HG02885 (cell line): ENCODE measurements at regions not wholly inside any gene's neighbourhood (a gene's known extent, or its start where the extent isn't known, plus 50 kb on each side); places are given as distances from the start of the nearest gene placed in this dataset.

Experiments used
- ATAC-seq: cut with Tn5 transposase; IDR thresholded peaks from one replicate; pipeline ENCODE4 v1.9.1; 2021; ENCODE audit warnings: mild to moderate bottlenecking; ENCODE audit not compliant: unreplicated experiment, poor library complexity

GRCh38 chr11:120034176-120034875, 103.6 kb downstream of the TRIM29 start:
- no peak for ATAC-seq

DNA sequence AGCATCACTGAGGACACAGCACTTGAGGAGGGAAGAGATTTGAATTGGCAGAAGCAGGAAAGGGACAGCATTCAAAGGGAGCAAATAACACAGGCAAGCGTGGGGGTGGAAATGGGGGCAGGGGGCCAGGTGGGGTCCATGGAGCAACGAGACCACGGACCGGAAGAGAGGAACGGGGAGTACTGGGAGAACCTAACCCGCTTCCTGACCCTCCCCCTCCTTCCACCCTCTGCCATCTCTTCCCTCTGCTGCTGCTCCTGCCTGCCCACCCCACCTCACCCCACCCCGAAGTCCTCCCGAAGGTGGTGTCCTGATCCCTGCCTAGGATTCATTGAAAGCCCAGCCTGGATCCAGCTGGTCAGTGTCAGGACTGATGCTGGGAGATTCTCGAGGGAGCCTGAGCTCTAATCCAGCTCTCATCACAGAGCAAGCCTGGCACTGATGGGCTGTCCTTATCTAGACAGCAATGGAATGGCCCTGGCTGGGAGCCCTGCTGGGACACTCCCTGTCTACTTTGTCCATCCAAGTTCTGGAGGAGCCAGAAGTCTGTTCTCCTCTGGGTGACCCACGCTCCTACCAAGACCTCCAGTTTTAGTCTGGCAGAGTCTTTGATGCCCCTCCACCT, 105.0 kb downstream of the TRIM29 start:
- no peak for ATAC-seq

- ATAC-seq = no peak
These were observed 106.0 kb downstream of the TRIM29 start for GRCh38 chr11:120031612-120032600.

DNA sequence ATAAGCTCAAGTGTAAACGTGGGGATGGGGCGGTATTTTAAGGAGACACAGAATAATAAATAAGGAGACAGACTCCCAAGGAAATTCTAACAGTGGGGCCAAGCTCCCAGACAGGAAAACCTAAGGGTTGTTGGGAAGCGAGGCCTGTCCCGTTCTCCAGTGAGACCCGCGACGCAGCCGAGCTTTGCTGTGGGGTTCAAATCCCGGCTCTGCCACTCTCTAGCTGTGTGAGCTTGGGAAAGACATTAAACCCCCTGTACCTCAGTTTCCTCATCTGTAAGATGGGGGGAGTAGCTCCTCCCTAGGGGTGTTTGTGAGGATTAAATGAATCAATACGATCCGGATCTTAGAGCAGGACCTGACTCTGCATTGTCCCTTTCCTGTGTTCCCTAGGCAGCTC, 106.8 kb downstream of the TRIM29 start:
- ATAC-seq = no peak

DNA sequence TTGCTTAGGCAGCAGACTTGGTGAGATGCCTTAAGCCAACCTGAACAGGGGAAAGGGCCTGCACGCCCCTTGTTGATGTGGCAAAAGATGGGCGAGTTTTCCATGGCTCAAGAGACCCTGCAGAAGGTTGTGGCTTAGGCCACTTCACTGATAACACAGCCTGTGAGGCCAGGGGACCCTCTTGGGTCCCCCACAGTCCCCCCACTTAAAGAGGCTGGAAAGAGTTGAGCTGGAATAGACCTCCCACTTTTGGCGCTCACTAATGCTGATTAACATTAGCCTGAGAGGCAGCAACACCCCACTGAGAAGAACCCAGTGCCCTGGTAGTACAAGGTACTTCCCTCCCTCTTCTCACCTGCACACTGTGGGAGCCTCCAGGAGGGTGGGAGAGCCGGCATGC, 107.5 kb downstream of the TRIM29 start:
- ATAC-seq = no peak

- ATAC-seq = no peak
These were observed 108.6 kb downstream of the TRIM29 start for GRCh38 chr11:120029321-120029720.

DNA sequence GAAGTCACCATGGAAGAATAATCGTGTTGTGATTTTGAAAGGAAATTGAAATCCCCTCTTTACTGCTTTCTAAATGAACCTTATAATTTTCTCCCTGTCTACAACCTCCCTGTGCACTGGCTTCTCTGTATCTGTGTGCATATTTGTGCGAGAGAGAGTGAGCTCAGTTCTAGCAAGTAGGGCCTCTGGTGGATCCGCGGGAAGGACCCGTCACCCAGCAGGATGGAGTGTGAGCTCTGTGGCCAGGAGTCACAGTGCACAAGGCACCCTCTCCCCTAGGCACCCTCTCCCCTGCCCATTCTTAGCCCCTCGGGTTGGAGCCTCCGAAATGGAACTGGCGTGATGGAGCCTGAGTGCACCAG, 109.0 kb downstream of the TRIM29 start:
- ATAC-seq = no peak

- ATAC-seq = no peak
These were observed 109.6 kb downstream of the TRIM29 start for GRCh38 chr11:120028181-120028896.

DNA sequence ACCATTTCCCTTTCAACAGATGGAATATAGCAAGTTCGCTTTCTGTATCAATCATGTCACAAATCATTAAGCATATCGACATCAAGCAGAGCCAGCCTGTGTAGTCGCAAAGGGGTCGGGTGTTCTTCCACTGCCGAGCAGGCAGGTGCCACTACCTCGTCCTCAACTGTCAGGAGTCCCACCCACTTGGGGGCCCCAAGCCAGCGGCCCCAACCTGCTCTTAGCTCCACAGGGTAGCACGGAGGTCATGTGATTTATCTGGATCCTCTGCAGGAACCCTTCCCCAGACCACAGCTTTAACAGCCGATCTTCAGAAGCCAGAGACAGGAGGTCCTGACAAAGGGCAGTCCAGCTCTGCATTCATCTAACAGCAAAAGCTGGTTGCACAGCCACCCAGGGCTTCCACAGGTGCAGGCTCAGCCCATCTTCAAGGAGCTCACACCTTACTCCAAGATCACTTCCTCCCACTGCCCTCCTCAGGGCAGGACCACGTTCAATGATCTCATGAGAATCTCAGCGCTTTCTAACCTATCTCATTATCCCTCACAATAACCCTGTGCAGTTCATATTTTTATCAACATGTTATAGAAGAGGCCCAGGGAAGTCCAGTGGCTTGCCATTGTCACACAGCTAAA, 110.2 kb downstream of the TRIM29 start:
- no peak for ATAC-seq

DNA sequence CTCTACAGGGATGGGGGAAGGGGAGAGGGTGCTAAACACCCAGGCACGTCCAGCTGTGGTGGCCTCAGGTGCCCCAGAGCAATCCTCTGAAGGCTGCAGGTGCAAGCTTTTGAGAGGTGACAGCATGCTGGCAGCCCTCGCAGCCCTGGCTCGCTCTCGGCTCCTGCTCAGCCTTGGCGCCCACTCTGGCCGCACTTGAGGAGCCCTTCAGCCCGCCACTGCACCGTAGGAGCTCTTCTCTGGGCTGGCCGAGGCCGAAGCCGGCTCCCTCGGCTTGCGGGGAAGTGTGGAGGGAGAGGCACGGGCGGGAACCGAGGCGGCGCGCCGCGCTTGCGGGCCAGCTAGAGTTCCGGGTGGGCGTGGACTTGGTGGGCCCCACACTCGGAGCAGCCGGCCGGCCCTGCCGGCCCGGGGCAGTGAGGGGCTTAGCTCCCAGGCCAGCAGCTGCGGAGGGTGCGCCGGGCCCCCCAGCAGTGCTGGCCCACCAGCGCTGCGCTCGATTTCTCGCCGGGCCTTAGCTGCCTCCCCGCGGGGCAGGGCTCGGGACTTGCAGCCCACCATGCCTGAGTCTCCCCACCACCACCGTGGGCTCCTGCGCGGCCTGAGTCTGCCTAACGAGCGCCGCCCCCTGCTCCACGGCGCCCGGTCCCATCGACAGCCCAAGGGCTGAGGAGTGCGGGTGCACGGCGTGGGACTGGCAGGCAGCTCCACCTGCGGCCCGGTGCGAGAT, 112.1 kb downstream of the TRIM29 start:
- ATAC-seq = no peak

GRCh38 chr11:120024586-120024985, 113.3 kb downstream of the TRIM29 start:
- no peak for ATAC-seq

DNA sequence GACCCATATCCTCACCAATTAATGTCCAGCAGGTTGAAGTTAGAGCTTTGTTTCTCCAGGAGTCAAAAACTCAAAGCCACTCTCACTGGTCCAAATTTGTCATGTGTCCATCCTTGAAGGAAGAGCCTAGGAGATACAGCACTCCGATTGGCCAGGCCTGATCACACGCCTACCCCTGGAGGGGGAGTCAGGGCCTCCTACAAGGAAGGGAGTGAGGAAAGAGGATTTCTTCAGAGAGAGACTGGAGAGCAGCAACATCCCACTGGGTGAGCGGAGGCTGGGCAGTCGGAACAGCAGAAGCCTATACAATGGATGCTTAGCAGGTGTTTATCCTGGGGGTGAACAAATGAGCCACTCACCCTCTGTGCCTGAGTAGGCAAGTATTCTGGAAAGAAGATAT, 113.9 kb downstream of the TRIM29 start:
- ATAC-seq = no peak

GRCh38 chr11:120023551-120023950, 114.4 kb downstream of the TRIM29 start:
- no peak for ATAC-seq

GRCh38 chr11:120023120-120023519, 114.8 kb downstream of the TRIM29 start:
- no peak for ATAC-seq

DNA sequence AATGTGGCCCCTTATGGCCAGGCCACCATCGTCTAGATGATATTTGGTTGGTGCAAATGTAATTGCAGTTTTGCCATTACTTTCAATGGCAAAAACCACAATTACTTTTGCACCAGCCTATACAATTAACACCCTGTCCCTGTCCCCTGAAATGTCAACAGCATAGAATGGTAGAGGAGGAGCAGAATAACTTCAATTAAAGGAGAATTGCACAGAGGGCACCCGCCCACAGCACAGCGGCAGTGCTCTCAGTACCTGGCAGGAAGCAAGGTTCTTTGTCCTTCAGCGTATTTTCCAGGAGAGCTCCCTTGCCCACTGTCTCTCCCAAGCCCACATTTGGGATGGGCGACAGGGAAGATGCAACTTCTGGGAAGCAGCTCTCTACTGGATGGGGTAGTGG, 115.3 kb downstream of the TRIM29 start:
- ATAC-seq = no peak

DNA sequence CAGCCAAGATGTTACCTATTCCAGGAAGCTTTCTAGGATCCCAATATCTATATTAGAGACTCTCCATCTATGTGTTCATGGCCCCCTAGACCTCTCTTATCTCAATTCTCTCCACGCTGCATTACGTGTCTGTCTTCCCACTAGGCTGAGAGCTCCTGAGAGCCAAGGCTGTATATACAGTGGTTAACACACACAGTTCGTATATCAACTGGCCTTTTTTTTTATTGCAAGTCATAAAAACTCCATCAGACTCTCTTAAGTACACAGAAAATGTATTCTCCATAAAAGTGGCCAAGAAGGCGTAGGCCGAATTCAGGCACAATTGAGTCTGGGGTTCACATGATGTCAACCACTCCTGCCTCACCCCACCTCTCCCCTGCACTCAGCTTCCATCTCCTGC, 115.9 kb downstream of the TRIM29 start:
- no peak for ATAC-seq

DNA sequence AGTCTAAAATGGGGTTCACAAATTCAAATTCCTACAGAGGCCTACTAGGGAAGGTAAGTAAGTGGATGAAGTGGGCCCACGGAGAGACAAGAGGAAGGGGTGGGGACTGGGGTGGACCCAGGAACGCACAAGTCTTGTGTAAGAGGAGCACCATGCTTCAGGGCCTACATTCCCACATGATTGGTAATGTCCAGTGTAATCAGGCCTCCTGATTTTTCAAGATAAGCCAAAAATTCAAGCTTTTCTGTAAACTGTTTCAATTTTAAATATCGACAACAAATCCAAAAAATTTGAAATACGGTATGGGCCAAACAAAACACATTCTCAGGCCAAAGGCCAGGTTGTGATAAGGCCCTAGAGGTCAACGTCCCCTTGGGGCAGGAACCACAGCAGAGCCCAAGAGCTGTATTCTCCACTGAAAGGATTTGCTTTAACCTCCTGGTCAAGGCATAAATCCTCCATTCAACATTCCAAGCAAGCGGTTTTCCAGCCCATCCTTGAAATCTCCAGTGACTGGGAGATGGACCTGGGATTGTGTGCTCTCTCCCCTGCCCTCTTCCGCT, 116.4 kb downstream of the TRIM29 start:
- no peak for ATAC-seq

DNA sequence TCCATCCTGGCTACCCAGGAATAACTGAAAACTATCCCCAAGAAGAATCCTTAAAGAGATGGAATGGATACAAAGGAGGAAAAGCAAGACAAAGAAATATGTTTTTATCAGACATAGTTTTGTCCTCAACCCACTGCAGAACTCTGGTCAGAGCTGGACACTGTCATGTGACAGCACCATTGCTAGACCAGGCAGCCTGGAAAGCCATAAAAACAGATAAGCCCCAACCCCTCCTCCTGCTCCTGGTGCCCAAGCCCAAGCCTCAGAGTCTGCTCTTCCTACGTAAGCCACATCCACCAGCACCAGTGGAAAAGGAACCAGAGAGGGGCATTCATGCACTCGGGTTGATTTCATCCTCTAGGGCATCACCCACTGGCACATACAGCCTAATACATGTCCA, 116.9 kb downstream of the TRIM29 start:
- no peak for ATAC-seq

DNA sequence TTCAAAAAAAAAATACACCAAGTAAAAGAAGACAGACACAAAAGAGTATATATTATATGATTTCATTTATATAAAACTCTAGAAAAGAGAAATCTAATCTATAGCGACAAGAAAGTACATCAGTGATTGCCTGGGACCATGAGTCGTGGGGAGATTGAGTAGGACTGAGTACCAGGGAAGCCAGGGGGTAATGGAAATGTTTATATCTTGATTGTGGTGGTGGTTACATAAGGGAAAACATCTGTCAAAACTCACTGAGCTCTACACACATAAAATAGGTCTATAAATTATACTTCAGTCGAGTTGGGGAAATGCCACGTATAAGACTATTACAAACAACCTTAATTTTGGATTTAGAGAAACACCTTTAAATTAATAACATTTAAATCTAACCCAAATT, 117.4 kb downstream of the TRIM29 start:
- ATAC-seq = no peak
